ENCODE measurements at regions not wholly inside any gene's neighbourhood (a gene's known extent, or its start where the extent isn't known, plus 50 kb on each side); places are given as distances from the start of the nearest gene placed in this dataset.
"Not testable (repeated sequence)": the region's sequence is repeated elsewhere in the genome, so short reads cannot be mapped to it uniquely, and the experiment has no call there.

DNA sequence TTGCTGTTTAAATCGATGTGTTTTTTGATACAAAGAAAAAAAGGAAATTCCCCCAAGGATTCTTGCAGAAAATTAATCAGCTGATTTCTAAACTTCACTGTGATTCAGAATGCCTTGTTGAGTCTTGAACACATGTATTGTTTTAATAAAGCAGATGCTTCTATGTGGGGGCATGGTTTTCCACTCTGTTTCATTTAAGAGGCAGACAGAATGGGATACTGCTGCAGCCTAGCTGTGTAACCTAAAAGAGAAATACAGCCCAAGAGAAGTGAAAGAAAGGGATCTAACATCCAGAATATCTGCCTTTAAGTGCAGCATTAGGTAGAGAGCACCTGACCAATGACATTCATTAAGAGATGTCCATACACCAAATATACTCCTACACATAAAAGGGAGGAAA, 365.1 kb upstream of the CCNH start:
- no peaks in the 10 kb centered on the region for H3K4me1 Mint-ChIP-seq

DNA sequence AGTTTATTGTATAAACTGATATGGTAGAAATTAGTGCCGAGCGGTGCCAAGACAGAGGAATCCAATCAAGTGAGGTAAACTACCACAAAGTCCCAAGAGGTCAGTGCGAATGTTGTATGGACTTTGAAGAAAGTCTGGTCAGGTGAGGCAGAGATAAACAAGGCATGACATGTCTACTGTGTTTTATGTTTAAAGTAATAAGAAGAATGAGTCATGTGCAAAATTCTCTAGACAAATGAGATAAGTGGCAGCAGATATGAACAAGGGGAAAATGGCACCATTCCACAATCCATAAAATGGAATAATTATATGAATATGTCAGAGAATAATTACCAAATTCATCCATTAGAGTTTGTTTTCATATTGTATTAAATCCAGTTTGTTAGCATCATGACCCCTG, 364.1 kb upstream of the CCNH start:
- ChIA-PET POLR2A (no interaction called here), CTCF (no interaction called here)
- H3K27me3 Mint-ChIP-seq = peaks cover 15% of the 10 kb centered on the region

More for the DNA sequence above, 365.1 kb upstream of the CCNH start:
- Mint-ChIP-seq H3K4me3 (no peak overlapping the region), H3K27me3 (peaks cover 20% of the 10 kb centered on the region), H3K36me3 (ENCODE audit: low read depth) (no peaks in the 10 kb centered on the region), H3K9me3 (no peaks in the 10 kb centered on the region), H3K27ac (no peak overlapping the region)
- no peak for DNase-seq
- ChIA-PET POLR2A (no interaction called here), CTCF (interaction anchor here (0.6 kb wide), 1 partner anchor 899 kb away, joined by 4 read pairs; no protein-coding TSS in a partner anchor)

DNA sequence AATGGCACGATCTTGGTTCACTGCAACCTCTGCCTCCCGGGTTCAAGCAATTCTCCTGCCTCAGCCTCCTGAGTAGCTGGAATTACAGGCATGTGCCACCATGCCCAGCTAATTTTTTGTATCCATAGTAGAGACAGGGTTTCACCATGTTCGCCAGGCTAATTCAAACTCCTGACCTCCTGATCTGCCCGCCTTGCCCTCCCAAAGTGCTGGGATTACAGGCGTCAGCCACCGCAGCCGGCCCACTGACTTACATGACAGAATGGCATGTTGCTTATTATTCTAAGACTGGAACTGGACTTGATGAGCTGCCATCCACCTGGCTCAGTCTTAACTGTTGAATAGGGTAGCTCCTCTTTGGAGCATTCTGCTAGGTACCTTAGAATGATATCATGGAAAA, 363.6 kb upstream of the CCNH start:
- not testable (repeated sequence) for H3K4me1 Mint-ChIP-seq

More for the DNA sequence above, 364.1 kb upstream of the CCNH start:
- Mint-ChIP-seq H3K4me1 (no peaks in the 10 kb centered on the region), H3K36me3 (ENCODE audit: low read depth) (no peaks in the 10 kb centered on the region), H3K9me3 (no peaks in the 10 kb centered on the region), H3K4me3 (no peak overlapping the region), H3K27ac (no peak overlapping the region)
- no peak for DNase-seq

DNA sequence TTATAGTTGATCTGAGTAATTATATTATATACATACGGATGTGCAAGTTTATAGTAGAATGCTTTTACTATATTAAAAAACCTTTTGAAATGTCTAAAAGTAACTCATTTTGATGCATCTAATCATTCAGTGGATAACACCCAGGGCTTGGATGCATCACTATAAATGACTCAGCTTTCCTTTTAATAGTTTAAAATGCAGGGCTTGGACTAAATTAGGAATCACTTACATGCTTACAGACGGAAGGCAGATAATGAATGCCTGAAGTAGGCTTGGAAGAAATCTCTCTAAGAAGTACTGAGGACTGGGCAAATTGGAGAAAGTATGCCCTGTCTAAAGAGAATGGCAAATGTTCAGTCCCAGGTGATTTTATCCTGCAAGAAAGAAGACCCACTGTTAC, 362.5 kb upstream of the CCNH start:
- no peaks in the 10 kb centered on the region for H3K36me3 Mint-ChIP-seq (ENCODE audit: low read depth)
- no peaks in the 10 kb centered on the region for H3K9me3 Mint-ChIP-seq
- no peak overlapping the region for H3K27ac Mint-ChIP-seq
- no peak for DNase-seq
- no peak overlapping the region for H3K4me3 Mint-ChIP-seq
- POLR2A ChIA-PET = no interaction called here
- no peaks in the 10 kb centered on the region for H3K4me1 Mint-ChIP-seq
- peaks cover 13% of the 10 kb centered on the region for H3K27me3 Mint-ChIP-seq
- CTCF ChIA-PET = no interaction called here

More for the DNA sequence above, 363.6 kb upstream of the CCNH start:
- DNase-seq; POLR2A ChIA-PET; CTCF ChIA-PET; H3K9me3 Mint-ChIP-seq; H3K36me3 Mint-ChIP-seq (ENCODE audit: low read depth); H3K4me3 Mint-ChIP-seq; H3K27ac Mint-ChIP-seq: not testable (repeated sequence)
- peaks cover 12% of the 10 kb centered on the region for H3K27me3 Mint-ChIP-seq

DNA sequence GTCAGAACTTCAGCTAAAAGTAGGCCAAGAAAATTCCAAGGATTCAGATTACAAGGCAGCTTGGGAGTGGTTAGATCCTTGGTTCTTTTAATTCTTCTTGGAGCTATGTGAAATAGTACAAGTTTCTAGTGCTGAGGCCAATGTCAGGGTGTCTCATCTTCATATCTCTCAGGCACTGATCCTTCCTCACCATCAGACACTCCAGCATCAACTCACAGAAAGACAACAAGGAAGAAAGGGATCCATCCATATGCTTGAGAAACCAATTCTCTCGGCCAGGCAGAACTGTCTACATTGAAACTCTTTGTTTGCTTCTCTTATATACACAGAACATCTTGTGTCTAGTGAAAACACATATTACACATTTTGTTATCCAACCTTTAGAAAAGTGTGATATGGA, 362.1 kb upstream of the CCNH start:
- no peak overlapping the region for H3K4me3 Mint-ChIP-seq
- POLR2A ChIA-PET = interaction anchor here (0.6 kb wide), 1 partner anchor 1454 kb away, joined by 4 read pairs; no protein-coding TSS in a partner anchor
- H3K9me3 Mint-ChIP-seq = no peaks in the 10 kb centered on the region
- H3K4me1 Mint-ChIP-seq = no peaks in the 10 kb centered on the region
- no peaks in the 10 kb centered on the region for H3K36me3 Mint-ChIP-seq (ENCODE audit: low read depth)
- no peak for DNase-seq
- CTCF ChIA-PET = no interaction called here
- H3K27ac Mint-ChIP-seq = no peak overlapping the region
- peaks cover 13% of the 10 kb centered on the region for H3K27me3 Mint-ChIP-seq

DNA sequence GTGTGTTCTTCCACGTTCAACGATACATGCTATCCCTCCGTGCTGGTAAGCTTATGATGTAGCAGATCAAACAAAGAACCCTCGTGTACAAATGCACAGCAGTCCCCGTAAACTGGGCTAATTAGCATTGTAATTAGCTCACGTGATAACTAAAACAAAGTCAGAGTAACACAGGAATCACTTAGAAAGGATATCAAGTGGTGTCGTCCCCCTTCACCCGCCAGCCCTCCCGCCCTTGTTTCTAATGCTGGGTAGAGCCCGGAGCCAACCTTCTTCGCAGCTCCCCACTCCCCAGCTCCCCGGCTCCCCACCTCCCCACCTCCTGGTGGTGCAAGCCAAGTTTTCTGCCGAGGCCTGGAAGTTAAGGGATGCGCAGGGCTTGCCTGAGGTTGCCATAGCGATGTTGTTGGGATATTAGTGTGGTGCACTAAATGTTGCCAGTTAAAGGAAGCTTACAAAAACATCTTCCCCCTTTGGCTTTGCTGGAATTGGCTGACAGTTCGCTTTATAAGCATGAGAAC, 357.9 kb upstream of the CCNH start:
- H3K9me3 Mint-ChIP-seq = no peaks in the 10 kb centered on the region
- no peaks in the 10 kb centered on the region for H3K4me1 Mint-ChIP-seq
- POLR2A ChIA-PET = no interaction called here
- no peak for DNase-seq
- H3K36me3 Mint-ChIP-seq (ENCODE audit: low read depth) = no peaks in the 10 kb centered on the region
- H3K4me3 Mint-ChIP-seq = no peak overlapping the region
- CTCF ChIA-PET = interaction anchor here (0.5 kb wide), 1 partner anchor 326 kb away, joined by 3 read pairs; no protein-coding TSS in a partner anchor
- peaks cover 13% of the 10 kb centered on the region for H3K27me3 Mint-ChIP-seq
- no peak overlapping the region for H3K27ac Mint-ChIP-seq

DNA sequence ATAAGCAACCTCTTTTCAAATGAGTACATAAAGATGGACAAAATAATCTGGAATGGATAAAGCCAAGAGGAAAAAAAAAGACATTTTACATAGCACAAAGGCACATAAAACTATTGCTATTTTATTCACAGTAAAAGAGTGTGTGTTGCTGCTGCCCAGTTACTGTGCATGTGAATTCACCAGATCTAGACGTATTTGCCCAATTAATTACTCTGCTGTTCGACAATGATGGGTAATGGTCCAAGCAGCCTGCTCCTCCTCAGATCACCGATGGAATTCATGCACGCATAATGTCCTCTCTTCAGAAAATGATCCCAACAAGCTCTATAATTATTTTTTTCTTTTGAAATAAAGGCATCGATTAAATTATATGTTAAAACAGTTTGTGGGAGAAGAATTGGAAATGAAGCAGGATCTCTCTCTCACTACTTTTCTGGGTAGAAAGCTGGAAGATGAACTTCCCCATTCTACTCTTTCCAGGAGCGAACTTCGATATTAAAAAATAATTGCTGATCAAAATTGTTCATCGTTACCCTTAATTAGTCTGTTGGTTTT, 357.4 kb upstream of the CCNH start:
- Mint-ChIP-seq H3K36me3 (ENCODE audit: low read depth) (no peaks in the 10 kb centered on the region), H3K9me3 (no peaks in the 10 kb centered on the region), H3K27ac (no peak overlapping the region), H3K4me3 (no peak overlapping the region), H3K4me1 (no peaks in the 10 kb centered on the region), H3K27me3 (peaks cover 13% of the 10 kb centered on the region)
- CTCF ChIA-PET = no interaction called here
- POLR2A ChIA-PET = no interaction called here
- no peak for DNase-seq

DNA sequence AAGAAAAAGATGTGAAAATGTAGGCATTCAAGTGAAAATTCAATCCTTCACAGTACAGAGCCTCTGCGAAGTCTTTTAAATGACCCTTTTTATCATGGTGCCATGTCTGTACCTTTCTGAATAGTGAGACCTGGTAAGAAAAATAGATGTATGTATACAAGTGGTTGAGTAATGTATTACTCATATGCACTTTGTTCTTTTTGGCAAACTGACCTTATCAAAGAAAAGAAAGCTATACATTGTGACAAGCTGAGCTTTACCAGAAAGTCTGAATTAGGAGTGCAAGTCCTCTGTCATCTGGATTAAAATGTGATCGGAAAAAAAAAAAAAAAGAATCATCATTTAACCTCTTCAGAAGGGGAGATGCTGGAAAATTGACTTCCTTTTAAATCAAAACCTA, 356.4 kb upstream of the CCNH start:
- Mint-ChIP-seq H3K9me3 (no peaks in the 10 kb centered on the region), H3K36me3 (ENCODE audit: low read depth) (no peaks in the 10 kb centered on the region), H3K27ac (no peak overlapping the region), H3K4me3 (no peak overlapping the region), H3K4me1 (no peaks in the 10 kb centered on the region), H3K27me3 (peaks cover 13% of the 10 kb centered on the region)
- CTCF ChIA-PET = no interaction called here
- DNase-seq = no peak
- POLR2A ChIA-PET = no interaction called here

DNA sequence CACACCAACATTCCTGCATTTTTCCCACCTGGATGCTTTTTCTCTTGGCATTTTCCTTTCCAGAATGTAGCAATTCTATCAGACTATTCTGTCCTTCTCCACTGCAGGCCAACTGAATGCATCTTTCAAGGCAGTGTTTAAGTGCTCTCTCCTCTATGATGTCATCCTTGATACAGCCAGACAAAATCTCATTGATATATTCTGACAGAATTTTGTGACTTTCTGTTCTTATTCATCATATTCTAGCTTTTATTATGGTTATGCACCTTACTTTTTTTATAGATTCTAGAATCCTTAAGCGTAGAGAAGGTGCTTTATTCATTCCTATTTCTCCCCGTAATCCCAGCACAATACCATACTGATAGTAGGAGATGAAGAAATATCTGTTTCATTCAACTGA, 355.5 kb upstream of the CCNH start:
- Mint-ChIP-seq H3K9me3 (no peaks in the 10 kb centered on the region), H3K4me3 (no peak overlapping the region)

DNA sequence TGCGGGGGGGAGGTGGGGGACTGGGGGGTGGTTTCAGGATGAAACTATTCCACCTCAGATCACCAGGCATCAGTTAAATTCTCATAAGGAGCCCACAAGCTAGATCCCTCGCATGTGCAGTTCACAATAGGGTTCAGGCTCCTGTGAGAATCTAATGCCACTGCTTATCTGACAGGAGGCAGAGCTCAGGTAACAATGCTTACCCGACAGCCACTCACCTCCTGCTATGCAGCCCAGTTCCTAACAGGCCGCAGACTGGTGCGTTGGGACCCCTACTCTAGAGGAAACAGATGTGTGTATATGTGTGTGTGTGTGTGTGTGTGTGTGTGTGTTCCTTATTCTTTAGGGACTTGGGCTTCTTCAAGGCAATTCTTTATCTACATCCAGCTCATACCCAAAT, 352.3 kb upstream of the CCNH start:
- Mint-ChIP-seq H3K27me3 (peaks cover 5% of the 10 kb centered on the region), H3K4me1 (no peaks in the 10 kb centered on the region), H3K27ac (peak overlapping the region; percentile 43), H3K4me3 (no peak overlapping the region), H3K9me3 (no peaks in the 10 kb centered on the region), H3K36me3 (ENCODE audit: low read depth) (no peaks in the 10 kb centered on the region)
- CTCF ChIA-PET = interaction anchor here (0.7 kb wide), 1 partner anchor 968 kb away, joined by 3 read pairs; no protein-coding TSS in a partner anchor
- no peak for DNase-seq
- POLR2A ChIA-PET = no interaction called here

More for the DNA sequence above, 355.5 kb upstream of the CCNH start:
- DNase-seq = no peak
- H3K27ac Mint-ChIP-seq = no peak overlapping the region
- H3K4me1 Mint-ChIP-seq = no peaks in the 10 kb centered on the region
- POLR2A ChIA-PET = no interaction called here
- CTCF ChIA-PET = no interaction called here
- H3K36me3 Mint-ChIP-seq (ENCODE audit: low read depth) = no peaks in the 10 kb centered on the region
- H3K27me3 Mint-ChIP-seq = peaks cover 8% of the 10 kb centered on the region

DNA sequence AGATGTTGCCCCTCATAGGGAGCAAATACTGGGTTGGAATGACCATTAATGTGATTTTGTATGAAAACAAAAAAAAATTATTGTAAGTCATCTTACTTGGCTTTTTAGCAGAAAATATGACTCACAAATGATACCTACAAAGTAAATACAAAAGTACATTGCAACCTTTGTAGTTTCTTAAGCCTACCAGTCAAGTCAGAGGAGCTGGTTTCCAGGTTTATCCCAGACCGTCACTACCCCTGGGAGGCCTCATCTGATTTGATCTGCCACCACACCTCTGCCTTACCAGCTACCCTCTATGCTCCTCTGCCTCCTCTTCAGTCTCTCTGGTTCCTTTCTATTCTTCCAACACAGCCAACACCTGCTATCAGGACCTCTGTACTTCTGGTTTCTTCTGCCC, 349.9 kb upstream of the CCNH start:
- DNase-seq = no peak
- no peaks in the 10 kb centered on the region for H3K36me3 Mint-ChIP-seq (ENCODE audit: low read depth)
- H3K4me1 Mint-ChIP-seq = no peaks in the 10 kb centered on the region
- H3K27me3 Mint-ChIP-seq = no peaks in the 10 kb centered on the region
- no peak overlapping the region for H3K27ac Mint-ChIP-seq
- no peak overlapping the region for H3K4me3 Mint-ChIP-seq
- CTCF ChIA-PET = no interaction called here
- no peaks in the 10 kb centered on the region for H3K9me3 Mint-ChIP-seq
- POLR2A ChIA-PET = no interaction called here

DNA sequence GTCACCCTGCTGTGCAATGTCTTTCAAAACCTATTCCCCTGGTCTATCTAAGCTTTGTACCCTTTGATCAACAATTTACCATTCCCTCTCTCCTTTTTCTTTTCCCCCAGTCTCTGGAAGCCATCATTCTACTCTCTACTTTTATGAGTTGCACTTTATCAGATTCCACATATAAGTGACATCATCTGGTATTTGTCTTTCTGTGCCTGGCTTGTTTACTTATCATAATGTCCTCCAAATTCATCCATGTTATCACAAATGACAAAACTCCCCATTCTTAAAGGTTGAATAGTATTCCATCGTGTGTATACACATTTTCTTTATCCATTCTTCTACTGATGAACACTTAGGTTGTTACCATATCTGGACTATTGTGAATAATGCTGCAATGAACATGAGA, 344.2 kb upstream of the CCNH start:
- Mint-ChIP-seq H3K36me3 (ENCODE audit: low read depth) (no peaks in the 10 kb centered on the region), H3K27me3 (peaks cover 4% of the 10 kb centered on the region), H3K27ac (no peak overlapping the region), H3K4me1 (no peaks in the 10 kb centered on the region), H3K4me3 (no peak overlapping the region), H3K9me3 (no peaks in the 10 kb centered on the region)
- POLR2A ChIA-PET = no interaction called here
- no peak for DNase-seq
- CTCF ChIA-PET = no interaction called here

DNA sequence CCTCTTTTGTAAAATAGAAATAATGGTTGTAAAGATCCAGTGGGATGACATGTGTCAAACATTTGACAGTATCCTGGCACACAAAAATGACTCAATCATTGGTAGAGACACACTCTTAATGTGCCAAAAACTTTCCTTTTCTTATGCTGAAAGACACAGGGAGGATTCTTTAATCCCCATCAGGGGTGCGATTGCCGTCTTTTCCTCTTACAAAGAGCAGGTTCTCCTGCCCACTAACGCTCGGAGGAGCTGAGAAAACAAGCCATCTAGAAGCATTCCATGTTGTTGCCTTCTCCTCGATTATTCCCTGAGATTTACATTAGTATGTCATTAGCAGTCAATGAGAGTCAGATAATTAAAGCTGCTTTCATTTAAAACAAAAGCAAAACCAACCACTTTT, 342.6 kb upstream of the CCNH start:
- ChIA-PET CTCF (no interaction called here), POLR2A (no interaction called here)
- H3K27me3 Mint-ChIP-seq = peaks cover 4% of the 10 kb centered on the region
- no peaks in the 10 kb centered on the region for H3K36me3 Mint-ChIP-seq (ENCODE audit: low read depth)
- H3K4me1 Mint-ChIP-seq = no peaks in the 10 kb centered on the region
- H3K9me3 Mint-ChIP-seq = no peaks in the 10 kb centered on the region
- no peak overlapping the region for H3K27ac Mint-ChIP-seq
- DNase-seq = no peak
- H3K4me3 Mint-ChIP-seq = no peak overlapping the region

DNA sequence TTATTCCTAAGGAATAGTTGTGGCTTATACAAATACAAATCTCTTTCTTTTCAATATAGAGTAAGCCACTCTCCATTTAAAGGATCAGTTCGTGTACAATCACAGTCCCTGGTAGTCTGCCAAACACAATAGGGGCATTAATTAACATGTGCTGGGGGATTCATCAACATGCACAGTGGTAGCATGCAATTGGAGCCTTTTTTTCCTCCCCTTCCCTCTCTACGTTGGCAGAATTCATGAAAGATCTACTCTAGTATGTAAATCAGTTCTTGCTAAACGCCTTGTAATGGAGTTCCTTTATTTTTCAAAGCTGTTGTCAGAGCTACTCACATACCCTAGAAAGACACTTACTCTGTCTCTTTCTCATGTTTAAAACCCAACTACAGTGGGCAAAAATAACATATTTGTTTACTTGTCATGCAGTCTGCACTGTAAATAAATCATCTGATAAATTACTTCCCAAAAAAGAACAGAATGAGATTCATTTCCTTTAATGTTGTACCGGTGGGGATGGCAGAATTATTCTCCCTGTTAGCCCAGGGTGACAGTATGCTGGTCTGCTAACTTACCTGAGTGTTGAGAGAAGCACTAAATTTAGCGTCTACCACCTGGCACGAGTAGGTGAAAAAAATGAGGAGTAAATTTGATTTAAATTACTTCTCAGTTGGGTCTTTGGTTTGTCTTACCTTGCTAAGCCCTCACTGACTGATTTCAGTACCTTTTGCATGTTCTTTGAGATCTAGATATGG, 341.5 kb upstream of the CCNH start:
- Mint-ChIP-seq H3K27me3 (peaks cover 4% of the 10 kb centered on the region), H3K27ac (no peak overlapping the region), H3K4me1 (no peaks in the 10 kb centered on the region), H3K36me3 (ENCODE audit: low read depth) (no peaks in the 10 kb centered on the region), H3K4me3 (no peak overlapping the region), H3K9me3 (no peaks in the 10 kb centered on the region)
- POLR2A ChIA-PET = no interaction called here
- DNase-seq = no peak
- CTCF ChIA-PET = interaction anchor here (0.6 kb wide), 1 partner anchor 907 kb away, joined by 3 read pairs; no protein-coding TSS in a partner anchor

Measured in activated CD4-positive, alpha-beta T cell treated with anti-CD3 and anti-CD28 coated beads, Interleukin-2, amount 10 ng/mL, durations not matched to agents 7 days and 5 days (primary cell).